ENCODE measurements at regions not wholly inside any gene's neighbourhood (a gene's known extent, or its start where the extent isn't known, plus 50 kb on each side); places are given as distances from the start of the nearest gene placed in this dataset.
"Not testable (repeated sequence)": the region's sequence is repeated elsewhere in the genome, so short reads cannot be mapped to it uniquely, and the experiment has no call there.

DNA sequence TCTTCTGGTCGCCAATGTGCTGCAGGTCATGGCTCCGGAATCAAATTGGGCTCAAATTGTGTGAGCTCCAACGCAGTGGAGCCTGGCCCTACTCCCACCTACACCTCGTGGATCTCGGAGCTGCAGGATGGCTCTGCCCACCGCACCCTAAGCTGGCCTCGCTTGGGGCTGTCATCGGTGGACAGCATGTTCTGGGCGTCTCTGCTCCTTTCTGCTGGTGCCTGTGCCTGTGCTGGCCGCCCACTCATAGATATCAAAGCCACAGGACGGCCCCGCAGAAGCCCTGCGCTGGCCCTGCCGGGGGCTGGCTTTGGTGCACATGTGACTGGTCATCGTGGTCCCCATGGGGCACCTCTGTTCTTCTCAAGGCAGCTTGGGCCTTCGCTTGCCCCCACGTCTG, 2943.5 kb upstream of the OR11H1 start:
- TF ChIP-seq, protein P1, sequence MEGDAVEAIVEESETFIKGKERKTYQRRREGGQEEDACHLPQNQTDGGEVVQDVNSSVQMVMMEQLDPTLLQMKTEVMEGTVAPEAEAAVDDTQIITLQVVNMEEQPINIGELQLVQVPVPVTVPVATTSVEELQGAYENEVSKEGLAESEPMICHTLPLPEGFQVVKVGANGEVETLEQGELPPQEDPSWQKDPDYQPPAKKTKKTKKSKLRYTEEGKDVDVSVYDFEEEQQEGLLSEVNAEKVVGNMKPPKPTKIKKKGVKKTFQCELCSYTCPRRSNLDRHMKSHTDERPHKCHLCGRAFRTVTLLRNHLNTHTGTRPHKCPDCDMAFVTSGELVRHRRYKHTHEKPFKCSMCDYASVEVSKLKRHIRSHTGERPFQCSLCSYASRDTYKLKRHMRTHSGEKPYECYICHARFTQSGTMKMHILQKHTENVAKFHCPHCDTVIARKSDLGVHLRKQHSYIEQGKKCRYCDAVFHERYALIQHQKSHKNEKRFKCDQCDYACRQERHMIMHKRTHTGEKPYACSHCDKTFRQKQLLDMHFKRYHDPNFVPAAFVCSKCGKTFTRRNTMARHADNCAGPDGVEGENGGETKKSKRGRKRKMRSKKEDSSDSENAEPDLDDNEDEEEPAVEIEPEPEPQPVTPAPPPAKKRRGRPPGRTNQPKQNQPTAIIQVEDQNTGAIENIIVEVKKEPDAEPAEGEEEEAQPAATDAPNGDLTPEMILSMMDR (IDR thresholded peaks at IDR 0.05): not testable (repeated sequence)
- TF ChIP-seq POLR2A (IDR thresholded peaks at IDR 0.05): not testable (repeated sequence)
